Neuronal stem cell (in vitro differentiated cells): ENCODE measurements at regions not wholly inside any gene's neighbourhood (a gene's known extent, or its start where the extent isn't known, plus 50 kb on each side); places are given as distances from the start of the nearest gene placed in this dataset.

ENCODE experiments used
- DNase-seq: peaks from one replicate; pipeline ENCODE4 v3.0.0-alpha.2; 2013; ENCODE audit warnings: low spot score
- H2AFZ ChIP-seq: one replicate; pipeline ENCODE4 v1.6.1; 2013; ENCODE audit warnings: mild to moderate bottlenecking, low read length, inconsistent platforms
- H2AK5ac ChIP-seq: 2 replicates; pipeline ENCODE4 v1.6.1; 2013; ENCODE audit warnings: low read depth, mild to moderate bottlenecking, inconsistent platforms, low read length, moderate library complexity, mixed read lengths
- H2BK120ac ChIP-seq: 2 replicates; pipeline ENCODE4 v1.6.1; 2013; ENCODE audit warnings: low read depth, mild to moderate bottlenecking, inconsistent platforms, low read length, moderate library complexity, mixed read lengths
- H2BK12ac ChIP-seq: one replicate; pipeline ENCODE4 v1.6.1; 2013; ENCODE audit warnings: low read length, inconsistent platforms
- H2BK15ac ChIP-seq: 2 replicates; pipeline ENCODE4 v1.6.1; 2013; ENCODE audit warnings: mild to moderate bottlenecking, low read length, inconsistent platforms, mixed read lengths
- H2BK5ac ChIP-seq: one replicate; pipeline ENCODE4 v1.6.1; 2013; ENCODE audit warnings: inconsistent platforms, mild to moderate bottlenecking, low read length, moderate library complexity
- H3K14ac ChIP-seq: one replicate; pipeline ENCODE4 v1.6.1; 2013; ENCODE audit warnings: low read length, inconsistent platforms
- H3K18ac ChIP-seq: 2 replicates; pipeline ENCODE4 v1.6.1; 2013; ENCODE audit warnings: low read length, inconsistent platforms
- H3K23ac ChIP-seq: 2 replicates; pipeline ENCODE4 v1.6.1; 2013; ENCODE audit warnings: low read depth, mild to moderate bottlenecking, mixed read lengths, low read length, inconsistent platforms; ENCODE audit not compliant: poor library complexity
- H3K27ac ChIP-seq: replicated peaks from 3 replicates; pipeline ENCODE4 v1.5.1; 2013; ENCODE audit warnings: low read length, inconsistent platforms
- H3K27me3 ChIP-seq, 3 experiments: 2 replicates each; pipeline ENCODE4 v1.6.1; 2013; ENCODE audit warnings: low read length in 3 of 3, mild to moderate bottlenecking in 2 of 3, inconsistent platforms in 1 of 3, low read depth in 1 of 3, mixed read lengths in 1 of 3, moderate library complexity in 1 of 3; ENCODE audit not compliant: control insufficient read depth in 3 of 3, insufficient read depth in 3 of 3
- H3K36me3 ChIP-seq, 2 donors: replicated peaks in 1 of 2; 2 replicates each; pipeline ENCODE4 v1.6.1; 2013; ENCODE audit warnings: low read length in 2 of 2; ENCODE audit not compliant: control insufficient read depth in 2 of 2, insufficient read depth in 2 of 2
- H3K4ac ChIP-seq: 2 replicates; pipeline ENCODE4 v1.6.1; 2013; ENCODE audit warnings: inconsistent platforms, mild to moderate bottlenecking, low read length, moderate library complexity
- H3K4me1 ChIP-seq, 2 donors: 1 replicate in 1 of 2; 2 replicates in 1 of 2; pipeline ENCODE4 v1.6.1; 2013; ENCODE audit warnings: low read length in 2 of 2, low read depth in 1 of 2; ENCODE audit not compliant: control insufficient read depth in 2 of 2, insufficient read depth in 1 of 2
- H3K4me2 ChIP-seq: one replicate; pipeline ENCODE4 v1.6.1; 2013; ENCODE audit warnings: mild to moderate bottlenecking, low read length, inconsistent platforms; ENCODE audit not compliant: insufficient read depth, poor library complexity, severe bottlenecking
- H3K4me3 ChIP-seq, 2 donors: 2 replicates each; pipeline ENCODE4 v1.5.1; 2013; ENCODE audit warnings: low read length in 2 of 2, mild to moderate bottlenecking in 2 of 2, inconsistent platforms in 1 of 2, moderate library complexity in 1 of 2
- H3K79me1 ChIP-seq: one replicate; pipeline ENCODE4 v1.6.1; 2013; ENCODE audit warnings: low read depth, mild to moderate bottlenecking, inconsistent platforms, low read length, moderate library complexity
- H3K9ac ChIP-seq: one replicate; pipeline ENCODE4 v1.6.1; 2013; ENCODE audit warnings: mild to moderate bottlenecking, low read depth, low read length, inconsistent platforms; ENCODE audit not compliant: poor library complexity
- H3K9me3 ChIP-seq, 2 donors: replicated peaks in 1 of 2; 2 replicates each; pipeline versions ENCODE3 to v1.6.1; 2013; ENCODE audit warnings: low read length in 2 of 2, mild to moderate bottlenecking in 2 of 2, inconsistent platforms in 1 of 2, low read depth in 1 of 2, mixed read lengths in 1 of 2, moderate library complexity in 1 of 2; ENCODE audit not compliant: control insufficient read depth in 2 of 2, insufficient read depth in 1 of 2
- H4K8ac ChIP-seq: one replicate; pipeline ENCODE4 v1.6.1; 2013; ENCODE audit warnings: low read depth, mild to moderate bottlenecking, inconsistent platforms, low read length, moderate library complexity
- H4K91ac ChIP-seq: one replicate; pipeline ENCODE4 v1.6.1; 2013; ENCODE audit warnings: low read length, low read depth, mild to moderate bottlenecking, inconsistent platforms; ENCODE audit not compliant: poor library complexity
- WGBS, 2 donors: extraction: QIAGEN DNeasy Blood & Tissue Kit; methylation state at CpG; one replicate each; pipeline ENCODE4 v1.1.7; 2013; ENCODE audit warnings: missing lambda C conversion rate in 2 of 2, mixed read lengths in 1 of 2; ENCODE audit not compliant: insufficient read length in 2 of 2, insufficient replicate concordance in 1 of 2; ENCODE audit errors: extremely low coverage in 2 of 2; 5-methylcytosine and 5-hydroxymethylcytosine counted together

- H3K4me2 ChIP-seq, result no peak overlapping the region
- H2BK12ac ChIP-seq, result no peak overlapping the region
- peaks cover 0 to 5% of the 10 kb centered on the region in 2 donors for H3K4me1 ChIP-seq
- H2AFZ ChIP-seq, result no peak overlapping the region
- no peaks in the 10 kb centered on the region for H3K27me3 ChIP-seq
- H3K27ac ChIP-seq, result no peak overlapping the region
- no peak overlapping the region for H4K91ac ChIP-seq
- H3K23ac ChIP-seq, result no peak overlapping the region
- DNase-seq, result peak; percentile 12
- H3K14ac ChIP-seq, result no peak overlapping the region
- no CpG with 5 or more reads among the region's 5 CpGs for WGBS, 2 donors
- H3K4me3 ChIP-seq, result no peak overlapping the region
- H3K18ac ChIP-seq, result no peak overlapping the region
- no peak overlapping the region for H2AK5ac ChIP-seq
- no peak overlapping the region for H2BK5ac ChIP-seq
- no peak overlapping the region for H4K8ac ChIP-seq
- no peaks in the 10 kb centered on the region for H3K36me3 ChIP-seq
- no peak overlapping the region for H3K4ac ChIP-seq
- H2BK120ac ChIP-seq, result no peak overlapping the region
- H3K9me3 ChIP-seq, result no peaks in the 10 kb centered on the region
- no peak overlapping the region for H2BK15ac ChIP-seq
- no peaks in the 10 kb centered on the region for H3K79me1 ChIP-seq
- no peak overlapping the region for H3K9ac ChIP-seq
Observed at GRCh38 chr2:17052001-17052400, 386.4 kb upstream of the CYRIA start.

GRCh38 chr2:17051538-17051937, 385.9 kb upstream of the CYRIA start:
- Histone ChIP-seq H3K4me1 (peaks cover 0 to 5% of the 10 kb centered on the region in 2 donors), H3K79me1 (no peaks in the 10 kb centered on the region), H4K91ac (no peak overlapping the region), H4K8ac (no peak overlapping the region), H2BK120ac (no peak overlapping the region), H3K14ac (no peak overlapping the region), H3K4me3 (no peak overlapping the region), H3K9ac (no peak overlapping the region), H3K36me3 (no peaks in the 10 kb centered on the region), H3K23ac (no peak overlapping the region), H3K27me3 (no peaks in the 10 kb centered on the region), H2BK5ac (no peak overlapping the region), H3K9me3 (no peaks in the 10 kb centered on the region), H2BK12ac (no peak overlapping the region), H3K27ac (no peak overlapping the region), H2AK5ac (no peak overlapping the region), H3K4ac (no peak overlapping the region), H2BK15ac (no peak overlapping the region), H2AFZ (no peak overlapping the region), H3K18ac (no peak overlapping the region), H3K4me2 (no peak overlapping the region)
- DNase-seq, result no peak

GRCh38 chr2:17043173-17043572, 377.5 kb upstream of the CYRIA start:
- H3K14ac ChIP-seq, result no peak overlapping the region
- no peaks in the 10 kb centered on the region for H3K27me3 ChIP-seq
- no peaks in the 10 kb centered on the region for H3K9me3 ChIP-seq
- no peak overlapping the region for H2AFZ ChIP-seq
- H3K4me1 ChIP-seq, result no peaks in the 10 kb centered on the region
- H3K9ac ChIP-seq, result no peak overlapping the region
- no peak overlapping the region for H4K8ac ChIP-seq
- no peak overlapping the region for H4K91ac ChIP-seq
- H3K4me2 ChIP-seq, result no peak overlapping the region
- H3K4me3 ChIP-seq, result no peak overlapping the region
- no CpG with 5 or more reads among the region's 1 CpG for WGBS, 2 donors
- H2BK120ac ChIP-seq, result no peak overlapping the region
- H3K18ac ChIP-seq, result no peak overlapping the region
- H2BK15ac ChIP-seq, result no peak overlapping the region
- no peaks in the 10 kb centered on the region for H3K79me1 ChIP-seq
- no peak overlapping the region for H2BK5ac ChIP-seq
- no peak overlapping the region for H3K4ac ChIP-seq
- no peak overlapping the region for H3K27ac ChIP-seq
- no peak overlapping the region for H2AK5ac ChIP-seq
- DNase-seq, result no peak
- no peak overlapping the region for H2BK12ac ChIP-seq
- no peak overlapping the region for H3K23ac ChIP-seq
- no peaks in the 10 kb centered on the region for H3K36me3 ChIP-seq

GRCh38 chr2:17036361-17036760, 370.7 kb upstream of the CYRIA start:
- H3K9ac ChIP-seq, result no peak overlapping the region
- WGBS, 2 donors, result no CpG with 5 or more reads among the region's 5 CpGs

More at GRCh38 chr2:17036361-17036760, 370.7 kb upstream of the CYRIA start:
- no peaks in the 10 kb centered on the region for H3K79me1 ChIP-seq
- no peaks in the 10 kb centered on the region for H3K9me3 ChIP-seq
- no peaks in the 10 kb centered on the region for H3K4me1 ChIP-seq
- H3K4ac ChIP-seq, result no peak overlapping the region
- H3K27me3 ChIP-seq, result no peaks in the 10 kb centered on the region
- H4K8ac ChIP-seq, result no peak overlapping the region
- H3K18ac ChIP-seq, result no peak overlapping the region
- no peak overlapping the region for H2BK15ac ChIP-seq
- no peak overlapping the region for H2BK12ac ChIP-seq
- no peak overlapping the region for H2AK5ac ChIP-seq
- H3K4me2 ChIP-seq, result no peak overlapping the region
- no peak for DNase-seq
- no peak overlapping the region for H2BK120ac ChIP-seq
- H2BK5ac ChIP-seq, result no peak overlapping the region
- no peak overlapping the region for H3K4me3 ChIP-seq
- H3K36me3 ChIP-seq, result no peaks in the 10 kb centered on the region
- H3K23ac ChIP-seq, result no peak overlapping the region
- no peak overlapping the region for H3K14ac ChIP-seq
- no peak overlapping the region for H3K27ac ChIP-seq
- no peak overlapping the region for H4K91ac ChIP-seq
- H2AFZ ChIP-seq, result no peak overlapping the region
